GOT3 (cell line): ENCODE measurements at regions not wholly inside any gene's neighbourhood (a gene's known extent, or its start where the extent isn't known, plus 50 kb on each side); places are given as distances from the start of the nearest gene placed in this dataset.

ENCODE experiments used
- DNase-seq: peaks from one replicate; lab custom pipeline; 2025; ENCODE audit warnings: mixed read lengths; lab: John Stamatoyannopoulos, UW

DNA sequence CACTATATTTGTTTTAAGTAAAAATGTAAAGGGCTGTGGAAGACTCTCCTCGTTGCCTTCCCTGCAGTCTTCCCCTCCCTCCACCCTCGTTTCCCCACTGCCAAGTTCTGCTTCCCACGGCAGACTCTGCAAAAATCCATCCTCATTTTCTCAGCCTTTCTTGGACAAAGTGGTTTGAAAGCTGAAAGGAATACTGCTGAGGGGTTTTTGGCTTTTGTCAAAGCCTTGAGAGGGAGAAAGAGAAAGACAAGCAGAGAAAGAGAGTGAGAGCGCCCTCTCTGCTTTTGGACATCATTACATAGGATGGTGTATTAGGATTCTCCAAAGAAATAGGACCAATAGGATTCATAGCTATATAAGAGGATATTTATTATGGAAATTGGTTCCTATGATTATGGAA, 455.9 kb upstream of the SOX11 start:
- DNase-seq: no peak

DNA sequence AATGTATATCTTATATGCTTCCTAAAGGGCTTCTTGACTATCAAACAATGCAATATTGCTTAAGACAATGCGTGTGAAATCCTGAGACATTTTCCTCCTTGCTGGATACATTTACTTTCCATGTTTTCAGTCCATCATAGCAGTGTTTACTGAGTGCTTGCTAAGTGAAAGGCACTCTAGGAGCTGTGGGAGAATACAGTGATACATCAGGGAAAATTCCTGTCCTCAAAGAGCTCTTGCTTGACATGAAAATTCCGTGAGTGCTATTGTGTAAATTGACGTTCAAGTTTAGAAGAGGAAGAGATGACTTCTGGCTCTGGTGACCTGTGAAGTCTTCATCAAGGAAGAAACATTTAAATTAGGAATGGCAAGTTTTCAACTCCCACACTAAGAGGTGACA, 449.4 kb upstream of the SOX11 start:
- no peak for DNase-seq

DNA sequence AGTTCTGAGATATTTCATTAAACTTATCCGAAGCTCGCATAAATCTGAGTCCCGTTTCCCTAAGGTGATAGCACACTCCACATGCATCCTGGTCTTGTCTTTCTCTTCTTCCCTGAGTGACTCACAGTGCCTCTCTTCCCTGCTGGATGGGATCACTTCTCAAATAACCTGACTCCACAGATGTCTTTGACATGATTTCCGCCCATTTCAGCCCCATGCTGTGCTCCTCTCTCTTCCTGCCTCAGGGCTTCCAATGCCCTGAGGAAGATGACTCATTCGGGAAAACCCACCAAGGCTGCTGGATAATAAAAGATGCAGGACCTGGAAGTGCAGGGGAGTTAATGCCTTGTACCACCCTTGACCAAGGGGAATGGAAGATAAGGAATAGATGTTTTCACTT, 441.7 kb upstream of the SOX11 start:
- DNase-seq: no peak

DNA sequence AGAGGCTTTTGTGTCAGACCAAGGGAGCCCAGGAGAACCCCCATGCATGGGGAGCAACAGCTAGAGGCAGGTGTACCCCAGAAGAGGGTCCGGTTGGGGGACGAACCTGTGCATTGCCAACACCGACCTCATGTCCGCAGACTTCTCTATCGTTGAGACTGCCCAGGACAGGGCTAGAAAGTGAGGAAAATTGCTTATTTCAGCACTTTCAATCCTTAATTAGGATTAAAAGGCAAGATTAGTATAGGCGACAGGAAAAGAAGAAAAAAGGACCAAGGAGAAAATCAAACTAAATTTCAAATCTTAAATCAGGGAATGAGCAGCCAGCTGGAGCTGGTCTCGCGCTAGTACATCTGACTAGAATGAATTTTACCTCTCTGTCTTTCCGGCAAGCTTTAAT, 438.9 kb upstream of the SOX11 start:
- DNase-seq: no peak

DNA sequence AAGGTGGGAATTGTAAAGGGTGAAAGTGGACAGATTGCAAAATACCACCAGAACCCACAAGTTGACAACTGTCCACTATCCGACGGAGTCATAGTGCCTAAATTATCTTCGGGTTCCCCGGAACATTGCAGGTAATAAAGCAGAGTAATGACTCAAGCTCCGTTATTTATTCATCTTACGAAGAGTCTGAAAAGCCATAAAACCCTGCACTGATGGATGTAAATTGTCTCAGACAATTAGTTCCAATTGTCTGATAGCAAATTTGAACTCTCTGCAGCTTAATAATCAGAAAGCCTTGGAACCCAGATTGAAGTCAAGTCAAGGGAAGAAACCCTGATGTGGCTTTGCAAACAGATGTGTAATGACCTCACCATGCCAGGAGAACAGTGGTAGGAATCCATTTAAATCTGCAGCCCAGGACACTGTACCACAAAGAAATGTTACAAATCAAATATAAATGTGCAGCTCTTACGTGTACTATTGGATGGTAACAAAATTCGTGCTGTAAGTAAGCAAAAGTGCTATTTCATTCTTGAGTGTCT, 437.3 kb upstream of the SOX11 start:
- no peak for DNase-seq

DNA sequence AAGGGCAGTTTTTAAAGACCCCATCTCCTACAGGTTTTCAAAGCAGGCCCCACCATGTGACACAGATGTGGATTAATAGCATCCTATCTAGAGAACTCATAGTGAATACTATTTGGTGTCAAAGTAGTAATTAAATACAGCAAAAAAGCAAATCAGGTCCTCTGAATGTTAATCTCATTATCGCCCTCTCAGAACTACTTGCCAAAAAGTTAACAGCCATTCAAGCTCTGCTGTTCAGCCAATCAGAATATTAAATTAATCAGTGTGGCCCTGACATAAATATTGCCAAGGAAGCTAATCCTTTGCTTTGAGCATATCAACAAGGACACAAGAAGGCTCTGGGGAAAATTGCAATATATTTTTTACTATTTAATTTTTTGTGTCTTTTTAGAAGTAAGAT, 428.9 kb upstream of the SOX11 start:
- no peak for DNase-seq

DNA sequence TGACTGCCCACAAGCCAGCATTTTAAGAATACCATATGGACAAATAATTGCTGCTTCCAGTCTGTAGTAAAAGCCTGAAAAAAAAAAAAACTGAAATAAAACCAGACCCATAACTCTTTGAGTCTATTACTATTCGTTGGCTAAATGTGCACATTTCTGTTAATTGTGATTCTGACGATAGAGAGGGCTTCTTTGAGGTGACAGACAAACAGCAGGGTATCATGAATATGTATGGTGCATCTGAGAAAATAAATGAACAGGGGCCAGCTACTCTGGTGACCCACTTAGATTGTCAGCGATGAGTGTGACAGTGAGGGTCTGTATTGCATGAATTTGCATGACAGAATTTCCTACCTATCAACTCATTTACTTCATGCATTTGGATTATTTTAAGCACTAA, 427.8 kb upstream of the SOX11 start:
- DNase-seq: no peak

DNA sequence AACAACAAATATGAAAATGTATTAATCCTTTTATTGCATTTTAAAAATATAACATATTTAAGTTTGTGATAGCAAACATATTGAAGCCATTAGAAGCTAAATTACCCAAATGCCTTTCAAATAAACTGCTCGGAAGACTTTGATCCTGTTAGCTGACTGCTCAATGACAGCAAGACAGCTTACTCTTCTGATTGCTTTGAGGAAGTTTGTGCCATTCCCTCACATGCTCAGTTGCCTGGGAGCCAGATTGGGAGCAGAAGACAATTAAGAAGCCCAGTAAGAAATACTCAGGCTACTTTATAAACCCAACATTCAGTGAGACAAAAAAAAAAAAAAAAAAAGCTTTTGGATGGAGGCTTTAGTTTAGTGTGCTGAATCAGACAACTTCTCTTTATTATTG, 407.1 kb upstream of the SOX11 start:
- no peak for DNase-seq

DNA sequence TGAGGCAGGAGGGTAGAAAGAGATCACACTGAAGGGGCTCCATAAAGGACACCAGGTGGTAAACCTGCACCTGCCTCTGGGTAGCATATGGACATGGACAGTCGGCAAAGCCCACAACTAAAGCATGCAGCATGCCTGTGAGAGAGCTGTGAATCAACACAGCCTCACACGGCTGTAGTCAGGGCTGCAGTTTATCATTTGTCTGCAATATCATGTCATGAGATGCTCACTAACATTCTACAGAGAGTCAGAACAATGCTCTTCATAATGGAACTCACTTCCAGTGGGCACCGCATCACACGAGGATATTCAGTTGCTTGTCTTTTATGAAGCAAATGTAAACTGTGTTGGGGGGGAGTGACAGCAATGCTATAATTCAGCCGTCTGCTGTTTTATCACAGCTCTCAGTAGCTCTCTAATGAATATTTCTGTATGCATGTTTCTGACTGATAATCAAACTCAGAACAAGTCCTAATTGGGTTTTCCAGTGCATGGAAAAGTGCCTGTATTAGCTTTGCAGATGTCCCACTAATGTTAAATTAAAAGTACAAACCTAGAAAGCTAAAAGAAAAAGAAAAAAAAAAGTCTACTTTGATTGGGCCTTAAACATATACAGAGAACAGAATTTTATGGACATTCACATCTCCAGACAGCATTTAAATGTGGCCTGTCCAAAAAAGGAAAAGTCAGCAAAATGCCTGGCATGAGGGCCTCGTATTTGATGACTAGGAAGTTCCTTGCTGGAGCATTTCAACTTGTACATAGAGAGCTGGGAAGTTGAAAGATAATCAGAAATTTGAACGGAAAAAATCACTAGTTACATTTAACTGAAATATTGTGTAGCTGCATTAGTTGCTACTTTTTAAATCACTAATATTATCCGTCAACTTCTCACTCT, 406.1 kb upstream of the SOX11 start:
- no peak for DNase-seq

DNA sequence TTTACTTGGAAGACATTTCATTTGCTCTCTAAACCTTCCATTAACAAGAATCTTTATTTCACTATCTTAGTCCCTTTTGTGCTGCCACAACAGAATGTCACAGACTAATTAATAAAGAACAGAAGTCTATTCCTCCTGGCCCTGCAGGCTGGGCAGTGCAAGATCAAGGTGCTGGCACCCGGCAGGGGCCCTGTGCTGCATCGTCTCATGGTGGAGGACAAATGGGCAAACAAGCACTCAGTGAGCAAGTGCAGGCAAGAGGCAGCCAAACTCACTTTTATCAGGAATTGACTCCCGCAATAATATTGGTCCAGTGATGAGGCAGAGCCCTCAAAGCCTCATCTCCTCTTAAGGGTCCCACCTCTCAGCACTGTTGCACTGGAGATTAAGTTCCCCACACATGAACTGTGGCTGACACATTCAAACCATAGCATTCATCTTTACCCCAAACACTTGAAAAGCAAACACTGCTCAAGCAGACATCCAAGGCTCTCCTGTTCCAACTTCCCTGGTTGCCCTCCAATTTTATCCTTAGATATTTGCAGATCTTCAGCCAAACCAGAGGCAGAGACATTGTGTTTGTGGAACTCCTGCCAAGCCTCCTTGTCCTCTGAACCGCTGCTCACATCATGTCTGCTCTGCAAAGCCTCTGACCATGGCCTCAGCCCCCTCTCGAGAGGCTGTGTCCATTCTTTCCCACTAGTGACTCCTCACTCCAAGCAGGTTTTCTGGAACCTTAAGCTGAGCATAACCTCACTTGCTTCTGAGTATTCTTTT, 404.4 kb upstream of the SOX11 start:
- DNase-seq: no peak

DNA sequence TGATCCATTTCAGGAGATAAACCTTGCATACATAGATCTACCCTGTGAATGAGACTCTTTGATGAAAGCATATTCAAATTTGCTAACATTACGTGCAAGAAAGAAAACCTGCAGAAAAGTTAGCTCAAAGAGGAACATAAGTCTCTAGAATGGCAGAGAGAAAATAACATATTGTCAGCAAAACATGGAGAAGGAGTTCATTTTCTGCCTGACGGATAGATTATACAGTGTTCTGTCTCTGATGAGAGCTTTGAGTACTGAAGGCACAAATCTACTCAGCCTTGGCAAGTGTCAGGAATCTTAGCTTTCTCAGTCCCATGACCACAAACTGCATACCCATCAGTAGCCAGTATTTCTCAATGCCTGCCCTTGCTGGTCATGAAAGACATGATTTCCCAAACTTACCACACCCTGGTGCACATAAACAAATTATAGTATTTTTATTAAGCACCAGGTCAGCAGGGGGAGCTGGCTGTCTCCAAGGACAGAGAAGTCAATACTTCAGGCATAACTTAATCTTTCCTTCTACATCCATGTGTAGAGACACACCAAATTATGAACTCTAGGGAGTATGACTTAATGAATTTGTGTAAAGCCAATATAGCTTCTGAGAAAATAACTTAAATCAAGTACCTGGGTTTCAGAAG, 401.2 kb upstream of the SOX11 start:
- no peak for DNase-seq

DNA sequence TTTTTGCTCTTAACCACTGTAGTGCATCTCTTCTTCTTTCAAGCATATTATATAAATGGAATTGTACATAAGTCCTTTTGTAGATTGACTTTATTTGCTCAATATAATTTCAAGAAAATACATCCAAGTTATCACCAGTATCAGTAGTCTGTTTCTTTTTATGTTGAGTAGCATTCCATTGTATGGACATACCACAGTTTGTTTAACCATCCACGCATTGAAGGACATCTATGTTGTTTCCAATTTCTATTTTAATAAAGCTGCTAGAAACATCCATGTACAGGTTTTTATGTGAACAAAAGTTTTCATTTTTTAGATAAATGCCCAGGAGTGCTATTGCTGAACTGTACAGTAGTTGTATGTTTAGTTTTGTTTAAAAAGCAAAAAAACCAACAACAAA, 387.5 kb upstream of the SOX11 start:
- no peak for DNase-seq

DNA sequence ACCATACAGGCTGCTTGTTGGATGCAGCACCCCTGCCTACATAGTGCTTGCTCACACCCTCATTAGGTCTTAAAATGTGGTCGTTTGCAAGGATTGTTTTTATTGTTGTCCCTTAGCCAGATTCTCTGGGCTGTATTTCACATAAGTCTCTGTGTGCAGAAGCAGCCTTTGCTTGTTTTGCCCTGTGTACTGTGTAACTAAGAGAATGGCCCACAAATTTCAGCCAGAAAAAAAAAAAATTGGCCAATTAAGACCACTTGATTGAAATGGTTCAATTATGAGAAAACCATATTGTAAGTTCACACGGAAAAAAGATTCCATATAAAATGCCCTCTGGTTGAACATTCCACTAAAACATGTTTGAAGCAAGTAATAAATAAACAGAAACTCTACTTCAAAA, 377.1 kb upstream of the SOX11 start:
- no peak for DNase-seq

DNA sequence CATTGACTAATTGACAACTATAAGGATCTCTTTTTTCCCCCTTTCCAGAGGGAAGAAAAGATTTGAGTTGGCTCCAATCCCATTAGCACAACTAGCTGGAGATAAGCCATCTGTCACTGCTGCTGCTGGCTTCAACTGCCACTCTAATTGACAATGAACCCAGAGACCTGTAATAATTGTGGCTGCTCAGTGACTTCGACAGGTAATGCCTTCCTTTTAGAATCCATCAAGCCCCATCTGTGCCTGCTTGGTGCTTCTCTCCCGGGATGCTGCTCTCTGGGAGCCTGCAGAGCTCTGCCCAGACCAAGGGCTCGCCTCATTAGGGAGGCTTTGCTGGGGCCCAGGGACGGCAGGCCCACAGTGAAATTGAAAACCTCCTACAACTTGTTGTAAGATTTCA, 376.7 kb upstream of the SOX11 start:
- DNase-seq: no peak

DNA sequence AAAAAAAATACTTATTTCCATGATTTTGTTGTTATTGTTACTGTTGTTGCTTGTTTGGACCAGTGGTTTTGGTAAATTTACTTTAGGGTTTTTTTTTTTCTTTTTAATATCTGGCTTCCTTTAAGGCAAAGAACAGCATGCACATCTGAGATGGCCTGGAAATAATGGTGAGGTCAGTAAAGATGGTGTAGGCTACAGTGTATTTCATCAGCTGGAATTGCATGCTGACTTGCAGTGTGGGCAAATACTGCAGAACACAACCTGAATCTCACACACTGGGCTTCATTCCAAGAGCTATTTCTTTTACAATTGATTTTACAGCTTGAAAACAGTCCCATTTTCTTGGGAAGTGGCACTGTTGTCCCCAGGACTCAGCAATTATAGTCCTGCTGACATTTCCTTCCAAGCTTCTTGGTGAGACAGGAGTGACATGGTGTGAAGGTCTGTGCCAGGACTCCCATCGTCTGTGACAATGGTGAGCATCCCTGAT, 376.1 kb upstream of the SOX11 start:
- DNase-seq: no peak

DNA sequence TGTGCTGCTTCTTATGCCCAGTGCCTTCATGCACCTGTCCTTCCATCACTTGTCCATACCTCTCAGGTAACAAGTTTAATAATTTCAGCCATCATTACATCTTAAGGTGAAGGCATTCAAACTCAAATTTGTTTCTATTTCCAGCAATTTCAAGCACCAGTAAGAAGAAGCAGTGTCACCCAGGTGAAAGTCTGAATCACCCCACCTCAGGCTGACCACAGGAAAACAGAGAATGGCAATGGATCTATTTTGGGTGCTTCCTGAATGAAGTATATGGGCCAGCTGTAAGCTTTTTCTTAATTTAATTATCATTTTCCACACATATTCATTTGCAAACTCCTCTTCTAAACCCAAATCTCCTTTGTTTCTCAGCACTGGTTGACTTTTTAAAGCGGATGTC, 372.7 kb upstream of the SOX11 start:
- no peak for DNase-seq

DNA sequence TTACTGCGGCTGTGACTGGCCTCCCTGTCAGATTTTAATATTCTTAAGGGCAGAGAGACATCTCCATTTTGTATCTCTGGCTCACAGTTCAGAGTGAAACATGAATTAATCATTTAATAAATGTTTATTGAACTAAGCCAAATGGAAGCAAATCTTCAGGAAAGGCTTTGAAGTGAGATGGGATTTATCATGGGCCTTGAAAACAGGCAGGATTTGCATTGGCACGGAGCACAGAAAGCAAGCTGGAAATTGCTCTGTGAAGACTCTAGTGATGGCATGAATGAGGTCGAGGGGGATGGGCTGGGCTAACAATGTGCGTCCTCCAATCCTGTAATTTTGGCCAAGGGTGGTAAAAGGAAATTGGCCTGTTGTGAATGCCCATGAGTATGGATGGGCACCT, 369.8 kb upstream of the SOX11 start:
- no peak for DNase-seq

DNA sequence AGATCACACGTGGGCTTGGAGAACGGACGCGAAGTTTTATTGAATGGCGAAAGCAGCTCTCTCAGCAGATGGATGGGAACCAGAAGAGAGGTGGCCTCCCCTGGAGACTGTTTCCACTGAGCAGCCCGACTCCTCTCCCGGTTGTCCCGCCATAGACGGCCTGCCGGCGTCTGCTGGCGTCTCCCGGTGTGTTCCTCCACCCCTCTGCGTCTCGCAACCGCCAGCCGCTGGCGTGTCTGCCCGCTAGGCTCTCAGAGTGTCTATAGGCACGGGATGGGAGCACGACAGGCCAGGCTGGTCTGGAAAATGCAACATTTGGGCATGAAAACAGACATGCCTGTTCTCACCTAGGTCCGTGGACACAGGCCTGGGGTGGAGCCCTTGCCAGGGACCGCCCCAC, 366.7 kb upstream of the SOX11 start:
- no peak for DNase-seq

DNA sequence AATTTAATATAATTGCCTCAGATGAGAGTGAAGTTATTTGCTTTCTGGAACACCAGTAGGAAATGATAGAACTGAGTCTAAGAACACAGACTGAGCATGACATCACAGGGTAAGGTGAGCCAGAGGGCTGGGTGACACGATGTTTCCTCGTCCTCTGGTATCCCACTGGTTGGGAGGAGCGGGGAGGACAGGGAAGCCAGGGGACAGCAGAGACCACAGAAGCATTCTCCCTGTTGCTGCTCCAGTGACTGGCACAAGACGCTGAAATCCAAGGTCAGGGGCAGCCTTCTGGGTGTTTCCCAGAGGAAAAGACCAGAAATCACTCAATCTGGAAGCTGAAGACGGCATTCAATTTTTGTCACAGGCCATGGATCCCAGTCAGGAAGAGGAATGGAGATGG, 363.4 kb upstream of the SOX11 start:
- DNase-seq: no peak

DNA sequence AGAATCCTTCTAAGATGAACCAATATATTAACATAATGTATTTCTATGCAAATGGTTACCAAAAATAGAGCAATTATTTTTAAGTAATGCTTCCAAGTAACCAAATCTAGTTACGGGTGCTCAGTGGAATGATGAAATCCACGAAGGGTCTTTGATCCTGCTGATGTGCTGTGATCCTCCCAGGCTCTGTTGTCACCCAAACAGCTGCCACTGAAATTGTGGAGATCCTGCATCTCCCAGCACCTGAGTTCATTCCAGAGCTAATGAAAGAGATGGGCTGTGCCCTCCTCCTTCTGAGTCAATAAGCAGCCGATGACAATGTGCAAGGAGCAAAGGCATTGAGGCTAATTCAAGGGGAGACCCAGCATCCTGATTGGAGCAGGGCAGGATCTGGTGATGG, 362.4 kb upstream of the SOX11 start:
- no peak for DNase-seq

DNA sequence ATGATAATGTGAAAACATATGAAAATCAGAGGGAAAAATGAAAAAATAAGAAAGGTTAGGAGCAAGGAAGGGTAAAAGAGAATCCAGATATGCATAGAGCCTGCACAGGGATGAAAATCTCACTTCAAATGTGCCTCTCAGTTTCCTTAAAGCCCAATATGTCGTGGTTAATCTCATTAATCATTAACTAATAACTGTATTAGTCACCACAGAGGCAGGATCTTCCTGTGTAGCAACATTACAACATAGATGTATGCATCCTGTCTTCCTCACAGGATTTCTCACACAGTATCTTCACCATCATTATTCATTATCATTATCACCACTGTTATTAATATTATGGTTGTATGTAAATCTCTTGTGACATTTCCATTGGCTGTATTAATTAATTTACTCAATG, 361.2 kb upstream of the SOX11 start:
- DNase-seq: no peak

DNA sequence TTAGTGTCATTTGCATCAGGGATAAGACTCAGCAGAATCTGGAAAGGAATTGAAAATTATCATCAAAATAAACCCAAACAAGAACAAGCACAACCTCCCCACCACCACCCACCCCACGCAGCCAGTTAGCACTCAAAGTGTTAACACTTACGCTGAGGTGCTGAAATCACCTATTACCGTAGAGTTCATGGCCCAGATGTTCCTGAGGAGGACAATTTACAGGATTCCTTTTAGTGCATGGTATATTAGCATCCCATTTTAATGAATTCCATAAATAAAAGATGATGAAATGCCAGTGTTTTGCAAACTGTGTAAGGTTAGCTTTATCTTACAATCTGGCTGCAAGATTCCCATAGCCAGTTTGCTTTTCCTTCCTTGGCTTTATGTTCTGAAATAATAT, 359.3 kb upstream of the SOX11 start:
- no peak for DNase-seq

DNA sequence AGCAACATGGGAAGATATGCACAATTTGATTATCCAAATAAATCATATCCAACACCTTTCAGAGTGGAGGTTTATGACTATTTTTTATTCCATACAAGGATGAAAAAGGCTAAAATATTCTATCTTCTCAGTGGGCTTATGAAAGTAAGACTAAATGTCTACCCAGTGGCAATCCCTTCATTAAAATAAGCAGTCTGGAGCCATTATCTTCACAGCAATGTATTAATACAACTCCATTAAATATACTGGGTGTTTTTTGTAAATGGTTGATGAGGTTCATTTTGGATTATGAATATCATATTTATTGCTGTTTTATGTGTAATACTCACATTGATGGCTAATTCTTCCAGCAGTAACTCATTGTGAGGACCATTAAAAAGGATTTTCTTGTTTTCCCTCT, 352.7 kb upstream of the SOX11 start:
- DNase-seq: no peak
